B cell (primary cell): ENCODE measurements at regions not wholly inside any gene's neighbourhood (a gene's known extent, or its start where the extent isn't known, plus 50 kb on each side); places are given as distances from the start of the nearest gene placed in this dataset.

Experiments
- EZH2 ChIP-seq: IDR thresholded peaks from 2 replicates; pipeline ENCODE4 v1.6.1; 2012; ENCODE audit warnings: borderline replicate concordance, low read depth, mild to moderate bottlenecking, moderate library complexity, low read length; ENCODE audit not compliant: insufficient read depth, poor library complexity, severe bottlenecking
- TF ChIP-seq, protein P1 (sequence below): fragments of 200-600 bp; IDR thresholded peaks from one replicate; pipeline ENCODE4 v1.8.0; 2022; ENCODE audit warnings: antibody characterized with exemption, mild to moderate bottlenecking

DNA sequence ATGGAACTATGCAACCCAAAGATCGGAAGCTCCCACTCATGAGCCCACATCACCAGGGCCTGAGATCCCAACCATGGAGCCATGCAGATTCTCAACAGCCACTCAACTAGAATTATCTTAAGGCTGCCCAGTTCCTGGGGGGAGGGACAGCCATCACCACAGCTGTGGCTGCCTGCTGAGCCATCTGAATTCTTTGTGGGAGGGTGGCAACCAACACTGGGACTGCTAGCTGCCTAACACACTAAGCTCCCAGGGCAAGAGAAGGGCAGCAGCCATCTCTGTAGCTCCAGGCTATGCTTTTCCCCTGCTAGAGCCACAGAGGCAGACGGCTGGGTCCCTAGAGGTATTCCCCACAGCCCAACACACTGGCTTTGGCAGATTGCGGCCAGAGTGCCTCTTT lies 251.3 kb upstream of the GRAMD2B start:
- TF ChIP-seq, protein P1, sequence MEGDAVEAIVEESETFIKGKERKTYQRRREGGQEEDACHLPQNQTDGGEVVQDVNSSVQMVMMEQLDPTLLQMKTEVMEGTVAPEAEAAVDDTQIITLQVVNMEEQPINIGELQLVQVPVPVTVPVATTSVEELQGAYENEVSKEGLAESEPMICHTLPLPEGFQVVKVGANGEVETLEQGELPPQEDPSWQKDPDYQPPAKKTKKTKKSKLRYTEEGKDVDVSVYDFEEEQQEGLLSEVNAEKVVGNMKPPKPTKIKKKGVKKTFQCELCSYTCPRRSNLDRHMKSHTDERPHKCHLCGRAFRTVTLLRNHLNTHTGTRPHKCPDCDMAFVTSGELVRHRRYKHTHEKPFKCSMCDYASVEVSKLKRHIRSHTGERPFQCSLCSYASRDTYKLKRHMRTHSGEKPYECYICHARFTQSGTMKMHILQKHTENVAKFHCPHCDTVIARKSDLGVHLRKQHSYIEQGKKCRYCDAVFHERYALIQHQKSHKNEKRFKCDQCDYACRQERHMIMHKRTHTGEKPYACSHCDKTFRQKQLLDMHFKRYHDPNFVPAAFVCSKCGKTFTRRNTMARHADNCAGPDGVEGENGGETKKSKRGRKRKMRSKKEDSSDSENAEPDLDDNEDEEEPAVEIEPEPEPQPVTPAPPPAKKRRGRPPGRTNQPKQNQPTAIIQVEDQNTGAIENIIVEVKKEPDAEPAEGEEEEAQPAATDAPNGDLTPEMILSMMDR: no peak
- no peak for TF ChIP-seq EZH2
